ENCODE measurements at regions not wholly inside any gene's neighbourhood (a gene's known extent, or its start where the extent isn't known, plus 50 kb on each side); places are given as distances from the start of the nearest gene placed in this dataset.

- TF ChIP-seq USF1 (CRISPR knock-in tag; IDR thresholded peaks at IDR 0.05) = no peak
- no peak for TF ChIP-seq CBFB (CRISPR knock-in tag; IDR thresholded peaks at IDR 0.05; ENCODE audit: low read depth)
- TF ChIP-seq ZNF416 (CRISPR knock-in tag; IDR thresholded peaks at IDR 0.05) = no peak
- TF ChIP-seq CREB1 (CRISPR knock-in tag; IDR thresholded peaks at IDR 0.05) = no peak
- TF ChIP-seq ZNF512 (CRISPR knock-in tag; IDR thresholded peaks at IDR 0.05; ENCODE audit: borderline replicate concordance) = no peak
- TF ChIP-seq PREB (CRISPR knock-in tag; IDR thresholded peaks at IDR 0.05; ENCODE audit: borderline replicate concordance) = no peak
Measured at GRCh38 chr22:34160141-34160783, 240.0 kb upstream of the LARGE1 start (continued).

- H3K36me3 Mint-ChIP-seq = no peaks in the 10 kb centered on the region
- no peak for TF ChIP-seq NFE2L1 (CRISPR knock-in tag; IDR thresholded peaks at IDR 0.05)
- TF ChIP-seq CREM (CRISPR knock-in tag; IDR thresholded peaks at IDR 0.05) = no peak
- H3K27me3 Mint-ChIP-seq (ENCODE audit: low read depth) = peaks cover 91% of the 10 kb centered on the region
- H3K4me1 Mint-ChIP-seq = peaks cover 22% of the 10 kb centered on the region
- H3K9me3 Mint-ChIP-seq = no peaks in the 10 kb centered on the region
- no peak overlapping the region for H3K27ac Mint-ChIP-seq
- ChIA-PET CTCF (interaction anchor here (1.5 kb wide), 1 partner anchor 50 kb away, joined by 3 read pairs; no protein-coding TSS in a partner anchor), POLR2A (no interaction called here)
- ATAC-seq (no peak), DNase-seq (ENCODE audit: low spot score) (no peak)
- no peak overlapping the region for H3K4me3 Mint-ChIP-seq
Measured at GRCh38 chr22:34161431-34162123, 241.3 kb upstream of the LARGE1 start.

- Mint-ChIP-seq H3K4me3 (no peak overlapping the region), H3K27ac (no peak overlapping the region), H3K9me3 (no peaks in the 10 kb centered on the region; the same call in 1 of the 2 replicates), H3K4me1 (peaks cover 24% of the 10 kb centered on the region), H3K36me3 (no peaks in the 10 kb centered on the region), H3K27me3 (ENCODE audit: low read depth) (peaks cover 6% of the 10 kb centered on the region)
- ATAC-seq (no peak), DNase-seq (ENCODE audit: low spot score) (no peak)
- ChIA-PET POLR2A (no interaction called here), CTCF (no interaction called here)
- TF ChIP-seq GRHL2 (CRISPR knock-in tag; IDR thresholded peaks at IDR 0.05; ENCODE audit: insufficient replicate concordance, severe bottlenecking) (no peak), ZNF232 (CRISPR knock-in tag; IDR thresholded peaks at IDR 0.05) (no peak), ZNF121 (CRISPR knock-in tag; IDR thresholded peaks at IDR 0.05) (no peak), OVOL2 (CRISPR knock-in tag; IDR thresholded peaks at IDR 0.05; ENCODE audit: borderline replicate concordance) (no peak), EMX1 (CRISPR knock-in tag; IDR thresholded peaks at IDR 0.05) (no peak), ZNF317 (CRISPR knock-in tag; IDR thresholded peaks at IDR 0.05; ENCODE audit: borderline replicate concordance, low read depth) (no peak), ZNF425 (CRISPR knock-in tag; conservative IDR thresholded peaks at IDR 0.05) (no peak), HMGXB4 (CRISPR knock-in tag; IDR thresholded peaks at IDR 0.05) (no peak), TEAD1 (CRISPR knock-in tag; IDR thresholded peaks at IDR 0.05) (no peak), ZNF219 (CRISPR knock-in tag; IDR thresholded peaks at IDR 0.05; ENCODE audit: borderline replicate concordance) (no peak), MAX (CRISPR knock-in tag; IDR thresholded peaks at IDR 0.05) (no peak), PREB (CRISPR knock-in tag; IDR thresholded peaks at IDR 0.05; ENCODE audit: borderline replicate concordance) (no peak), ZNF263 (CRISPR knock-in tag; IDR thresholded peaks at IDR 0.05; ENCODE audit: low read depth) (no peak), ZNF512 (CRISPR knock-in tag; IDR thresholded peaks at IDR 0.05; ENCODE audit: borderline replicate concordance) (no peak)
Measured at GRCh38 chr22:34198976-34199375, 278.7 kb upstream of the LARGE1 start.

Measured in WTC11 (cell line).